ENCODE measurements at regions not wholly inside any gene's neighbourhood (a gene's known extent, or its start where the extent isn't known, plus 50 kb on each side); places are given as distances from the start of the nearest gene placed in this dataset.

DNA sequence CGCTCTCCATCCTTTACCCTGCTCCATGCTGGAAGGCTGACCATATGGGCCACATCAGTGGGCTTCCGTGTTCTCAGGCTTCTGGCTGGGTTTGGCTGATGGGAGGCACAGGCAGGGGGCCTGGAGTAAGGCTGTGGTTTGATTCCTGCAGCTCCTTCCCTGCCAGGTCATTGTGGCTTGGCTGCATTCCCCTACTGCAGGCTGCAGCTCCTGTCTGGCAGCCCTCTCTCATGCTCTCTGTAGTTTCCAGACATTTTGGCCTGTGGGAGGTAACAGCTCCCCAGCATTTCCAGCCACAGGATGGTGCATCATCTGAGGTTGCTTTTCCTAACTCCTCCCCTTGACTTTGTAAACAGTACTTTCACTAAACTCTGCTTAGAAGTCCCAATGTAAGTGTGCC lies 102.0 kb upstream of the PTPN3 start:
- Histone ChIP-seq H3K36me3 (ENCODE audit: control insufficient read depth, insufficient read depth, low read length) (no peaks in the 10 kb centered on the region), H3K27me3 (ENCODE audit: control insufficient read depth, insufficient read depth, low read length) (no peaks in the 10 kb centered on the region; the same call in 1 of the 2 replicates), H3K4me3 (ENCODE audit: low read depth, low read length) (no peak overlapping the region)
- ChIA-PET POLR2A (no interaction called here), CTCF (interaction anchor here (0.8 kb wide), 1 partner anchor 12 kb away, joined by 3 read pairs; no protein-coding TSS in a partner anchor)
- TF ChIP-seq, protein P1, sequence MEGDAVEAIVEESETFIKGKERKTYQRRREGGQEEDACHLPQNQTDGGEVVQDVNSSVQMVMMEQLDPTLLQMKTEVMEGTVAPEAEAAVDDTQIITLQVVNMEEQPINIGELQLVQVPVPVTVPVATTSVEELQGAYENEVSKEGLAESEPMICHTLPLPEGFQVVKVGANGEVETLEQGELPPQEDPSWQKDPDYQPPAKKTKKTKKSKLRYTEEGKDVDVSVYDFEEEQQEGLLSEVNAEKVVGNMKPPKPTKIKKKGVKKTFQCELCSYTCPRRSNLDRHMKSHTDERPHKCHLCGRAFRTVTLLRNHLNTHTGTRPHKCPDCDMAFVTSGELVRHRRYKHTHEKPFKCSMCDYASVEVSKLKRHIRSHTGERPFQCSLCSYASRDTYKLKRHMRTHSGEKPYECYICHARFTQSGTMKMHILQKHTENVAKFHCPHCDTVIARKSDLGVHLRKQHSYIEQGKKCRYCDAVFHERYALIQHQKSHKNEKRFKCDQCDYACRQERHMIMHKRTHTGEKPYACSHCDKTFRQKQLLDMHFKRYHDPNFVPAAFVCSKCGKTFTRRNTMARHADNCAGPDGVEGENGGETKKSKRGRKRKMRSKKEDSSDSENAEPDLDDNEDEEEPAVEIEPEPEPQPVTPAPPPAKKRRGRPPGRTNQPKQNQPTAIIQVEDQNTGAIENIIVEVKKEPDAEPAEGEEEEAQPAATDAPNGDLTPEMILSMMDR (IDR thresholded peaks at IDR 0.05; ENCODE audit: insufficient read depth, low read depth, low read length), result no peak
- DNase-seq (ENCODE audit: low read depth), result peak; percentile 10

DNA sequence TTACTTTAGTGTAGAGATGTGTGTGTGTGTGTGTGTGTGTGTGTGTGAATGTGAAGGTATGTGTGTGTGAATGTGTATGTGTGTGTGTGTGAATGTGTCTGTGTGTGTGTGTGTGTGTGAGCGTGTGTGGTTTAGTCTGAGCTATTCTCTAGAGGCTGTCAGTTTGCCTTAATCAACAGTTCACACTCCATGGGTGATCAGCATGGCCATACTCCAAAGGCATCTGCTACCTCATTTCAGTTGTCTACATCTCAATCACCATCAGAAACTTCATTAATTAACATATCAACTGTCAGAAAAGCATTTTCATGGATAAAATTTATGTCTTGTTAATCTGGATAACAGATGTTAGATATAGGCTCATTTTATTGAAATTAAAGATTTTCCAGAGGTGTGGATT lies 103.1 kb upstream of the PTPN3 start:
- Histone ChIP-seq H3K4me3 (ENCODE audit: low read depth, low read length) (no peak overlapping the region), H3K36me3 (ENCODE audit: control insufficient read depth, insufficient read depth, low read length) (no peaks in the 10 kb centered on the region), H3K27me3 (ENCODE audit: control insufficient read depth, insufficient read depth, low read length) (no peaks in the 10 kb centered on the region; the same call in 1 of the 2 replicates)
- TF ChIP-seq, protein P1 (IDR thresholded peaks at IDR 0.05; ENCODE audit: insufficient read depth, low read depth, low read length), result no peak
- no peak for DNase-seq (ENCODE audit: low read depth)
- ChIA-PET POLR2A (no interaction called here), CTCF (no interaction called here)

DNA sequence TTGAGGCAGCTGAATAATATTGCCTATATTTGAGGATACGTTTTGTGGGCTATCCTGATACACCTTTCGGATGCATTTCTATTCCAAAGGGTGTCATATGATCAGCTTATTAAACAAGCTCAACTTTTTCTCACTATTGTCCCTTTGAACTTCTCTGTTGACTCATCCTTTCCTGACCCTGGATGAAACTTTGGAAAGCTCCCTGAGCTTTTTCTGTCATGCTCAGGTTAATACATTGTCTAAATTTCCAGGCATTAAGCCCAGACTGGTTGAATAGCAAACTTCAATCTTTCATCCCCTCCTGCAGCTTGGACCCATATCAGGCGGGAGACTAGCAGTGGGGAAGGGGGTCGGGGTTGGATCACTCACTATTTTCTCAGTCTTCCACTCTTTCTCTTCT lies 104.9 kb upstream of the PTPN3 start:
- POLR2A ChIA-PET, result no interaction called here
- H3K27me3 ChIP-seq (ENCODE audit: control insufficient read depth, insufficient read depth, low read length), result no peaks in the 10 kb centered on the region; the same call in 1 of the 2 replicates
- DNase-seq (ENCODE audit: low read depth), result no peak
- CTCF ChIA-PET, result interaction anchor here (1.3 kb wide), 1 partner anchor 15 kb away, joined by 3 read pairs; no protein-coding TSS in a partner anchor
- TF ChIP-seq, protein P1 (IDR thresholded peaks at IDR 0.05; ENCODE audit: insufficient read depth, low read depth, low read length), result no peak
- no peak overlapping the region for H3K4me3 ChIP-seq (ENCODE audit: low read depth, low read length)
- H3K36me3 ChIP-seq (ENCODE audit: control insufficient read depth, insufficient read depth, low read length), result no peaks in the 10 kb centered on the region

DNA sequence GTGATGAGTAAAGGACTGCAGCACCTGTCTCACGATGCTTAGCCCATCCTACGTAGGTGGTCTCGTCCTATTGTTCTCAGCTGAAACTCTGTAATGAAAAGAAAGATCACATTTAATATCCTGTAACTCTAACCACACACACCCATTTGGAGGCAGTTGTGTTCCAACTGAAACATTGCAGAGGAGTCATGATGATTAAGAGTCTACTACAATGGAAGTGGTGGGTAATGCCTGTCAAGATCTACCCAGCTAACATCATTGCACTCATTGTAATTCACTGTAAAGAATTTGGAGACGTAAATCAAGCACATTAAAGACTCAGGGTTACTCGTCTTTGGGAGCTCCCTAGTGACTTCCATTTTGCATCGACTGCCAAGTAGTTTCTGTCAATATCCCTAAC lies 106.0 kb upstream of the PTPN3 start:
- CTCF ChIA-PET, result no interaction called here
- Histone ChIP-seq H3K27me3 (ENCODE audit: control insufficient read depth, insufficient read depth, low read length) (no peaks in the 10 kb centered on the region; the same call in none of the 2 replicates), H3K4me3 (ENCODE audit: low read depth, low read length) (no peak overlapping the region), H3K36me3 (ENCODE audit: control insufficient read depth, insufficient read depth, low read length) (no peaks in the 10 kb centered on the region)
- POLR2A ChIA-PET, result no interaction called here
- DNase-seq (ENCODE audit: low read depth), result no peak
- TF ChIP-seq, protein P1 (IDR thresholded peaks at IDR 0.05; ENCODE audit: insufficient read depth, low read depth, low read length), result no peak

DNA sequence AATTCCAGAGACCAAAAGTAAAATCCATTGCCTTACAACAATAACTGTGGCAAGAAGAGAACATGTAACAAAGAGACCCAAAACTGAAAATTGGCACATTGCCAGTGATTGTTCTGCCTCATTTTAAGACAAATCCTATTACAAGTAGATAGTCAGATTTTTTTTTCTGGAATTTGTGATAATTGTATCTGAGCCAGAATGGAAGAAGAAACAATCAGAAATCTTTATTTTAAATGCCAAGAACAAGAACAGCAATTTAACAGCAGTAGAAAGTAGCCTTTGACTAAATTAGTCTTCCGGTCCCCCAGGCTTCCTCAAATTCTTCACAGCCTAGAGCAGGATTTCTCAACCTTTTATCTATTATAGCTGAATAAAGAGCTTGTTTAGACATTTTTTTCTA lies 106.7 kb upstream of the PTPN3 start:
- CTCF ChIA-PET, result no interaction called here
- no peak for DNase-seq (ENCODE audit: low read depth)
- TF ChIP-seq, protein P1 (IDR thresholded peaks at IDR 0.05; ENCODE audit: insufficient read depth, low read depth, low read length), result no peak
- Histone ChIP-seq H3K27me3 (ENCODE audit: control insufficient read depth, insufficient read depth, low read length) (peaks cover 1% of the 10 kb centered on the region), H3K36me3 (ENCODE audit: control insufficient read depth, insufficient read depth, low read length) (no peaks in the 10 kb centered on the region), H3K4me3 (ENCODE audit: low read depth, low read length) (no peak overlapping the region)
- POLR2A ChIA-PET, result no interaction called here

Data from BJ (cell line).